ENCODE measurements at regions not wholly inside any gene's neighbourhood (a gene's known extent, or its start where the extent isn't known, plus 50 kb on each side); places are given as distances from the start of the nearest gene placed in this dataset.

DNA sequence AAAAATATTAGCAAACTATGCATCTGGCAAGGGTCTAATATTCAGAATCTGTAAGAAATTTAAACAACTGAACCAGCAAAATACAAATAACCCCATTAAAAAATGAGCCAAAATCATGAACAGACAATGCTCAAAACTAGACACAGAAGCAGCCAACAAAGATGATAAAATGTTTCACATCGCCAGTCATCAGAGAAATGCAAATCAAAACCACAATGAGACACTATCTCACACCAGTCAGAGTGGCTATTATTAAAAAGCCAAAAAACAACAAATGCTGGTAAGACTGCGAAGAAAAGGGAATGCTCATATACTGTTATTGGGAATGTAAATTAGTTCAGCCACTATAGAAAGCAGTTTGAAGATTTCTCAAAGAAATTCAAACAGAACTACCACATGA lies 201.3 kb upstream of the CPEB2 start:
- TF ChIP-seq YY1 (IDR thresholded peaks at IDR 0.05; ENCODE audit: insufficient read depth, insufficient read length), result no peak
- TF ChIP-seq ZNF274 (IDR thresholded peaks at IDR 0.05; ENCODE audit: low read depth, low read length), result no peak
- no peak for TF ChIP-seq SUZ12 (IDR thresholded peaks at IDR 0.05; ENCODE audit: extremely low read depth, insufficient read depth, insufficient read length)

Data from NT2/D1 (cell line).